ENCODE measurements at regions not wholly inside any gene's neighbourhood (a gene's known extent, or its start where the extent isn't known, plus 50 kb on each side); places are given as distances from the start of the nearest gene placed in this dataset.

DNA sequence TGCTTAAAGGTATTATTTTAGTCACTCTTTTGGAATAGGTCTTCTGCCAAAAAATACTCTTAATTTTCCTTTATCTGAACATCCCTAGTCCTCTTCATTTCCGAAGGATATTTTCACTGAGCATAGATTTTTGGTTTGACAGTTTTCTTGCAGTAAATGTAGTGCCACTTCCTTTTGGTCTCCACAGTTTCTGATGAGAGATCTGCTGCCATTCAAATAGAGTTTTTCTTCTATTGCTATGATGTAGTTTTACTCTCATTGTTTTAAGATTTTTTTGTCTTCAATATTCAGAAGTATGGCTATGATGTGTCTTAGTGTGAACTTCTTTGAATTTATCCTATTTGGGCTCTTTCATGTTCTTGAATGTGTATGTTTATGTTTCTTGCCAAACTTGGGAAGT lies 281.1 kb upstream of the SORL1-AS1 start:
- DNase-seq = no peak

- no peak for DNase-seq
These were observed 275.2 kb upstream of the SORL1-AS1 start for GRCh38 chr11:121727942-121728341.

DNA sequence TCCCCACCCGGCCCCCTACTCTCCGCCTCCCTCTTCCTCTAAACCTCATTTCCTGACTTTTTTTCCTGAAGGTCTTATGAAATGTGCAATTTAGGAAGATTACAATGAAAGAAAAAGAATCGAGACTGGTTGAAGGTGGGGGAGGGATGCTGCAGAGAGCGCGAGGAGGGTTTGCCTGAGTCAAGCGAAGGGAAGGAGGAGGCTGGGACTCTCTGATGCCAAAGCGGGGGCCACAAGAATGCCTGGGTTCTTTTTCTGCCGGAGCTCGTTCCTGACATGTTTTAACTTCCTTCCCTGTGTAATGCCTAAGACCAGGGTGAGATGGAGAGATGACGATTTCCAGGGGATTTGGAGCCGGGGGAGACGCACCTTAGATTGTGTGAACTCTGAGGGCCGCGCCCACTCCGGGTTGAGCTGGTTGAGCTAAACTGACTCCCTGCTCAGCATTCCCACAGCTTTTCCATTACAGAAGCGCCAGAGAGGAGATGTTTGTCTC lies 270.5 kb upstream of the SORL1-AS1 start:
- DNase-seq = peak; percentile 71

DNA sequence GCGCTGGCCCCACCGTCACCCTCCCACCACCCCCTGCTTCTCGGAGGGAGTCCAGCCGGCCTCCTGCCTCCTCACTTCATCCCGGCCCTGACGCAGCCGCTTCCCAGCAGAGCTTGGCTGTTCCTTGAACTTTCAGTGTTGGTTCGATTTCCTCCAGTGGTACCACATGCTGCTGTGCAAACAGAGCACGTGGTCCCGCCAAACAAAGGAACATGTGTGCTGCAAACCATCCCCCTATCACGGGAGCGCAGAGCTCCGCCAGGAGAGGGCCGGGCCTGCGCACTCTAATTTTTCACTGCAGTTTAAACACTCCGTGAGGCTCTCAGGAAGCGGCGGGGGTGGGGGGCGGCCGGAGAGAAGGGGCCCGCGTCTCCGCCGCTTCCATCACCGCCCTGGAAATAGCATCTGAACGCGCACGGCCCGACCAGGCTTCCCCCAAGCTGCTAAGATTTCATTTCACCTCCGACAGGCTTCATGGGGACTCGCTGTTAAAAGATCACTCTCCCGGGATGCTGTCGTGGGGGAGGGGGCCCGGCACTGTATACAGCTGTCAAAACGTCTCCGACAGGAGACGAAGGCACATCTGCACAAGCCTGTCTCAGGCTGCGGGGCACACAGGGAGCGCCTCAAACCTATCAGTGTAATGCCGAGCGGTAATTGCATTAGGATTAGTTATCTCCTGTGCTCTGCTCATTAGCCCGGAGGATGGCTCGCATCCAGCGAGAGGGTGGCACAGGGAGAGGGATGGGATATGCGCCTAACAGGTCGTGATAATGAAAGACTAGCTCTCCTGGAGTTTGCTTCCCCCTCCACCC lies 269.9 kb upstream of the SORL1-AS1 start:
- DNase-seq = peak; percentile 90

DNA sequence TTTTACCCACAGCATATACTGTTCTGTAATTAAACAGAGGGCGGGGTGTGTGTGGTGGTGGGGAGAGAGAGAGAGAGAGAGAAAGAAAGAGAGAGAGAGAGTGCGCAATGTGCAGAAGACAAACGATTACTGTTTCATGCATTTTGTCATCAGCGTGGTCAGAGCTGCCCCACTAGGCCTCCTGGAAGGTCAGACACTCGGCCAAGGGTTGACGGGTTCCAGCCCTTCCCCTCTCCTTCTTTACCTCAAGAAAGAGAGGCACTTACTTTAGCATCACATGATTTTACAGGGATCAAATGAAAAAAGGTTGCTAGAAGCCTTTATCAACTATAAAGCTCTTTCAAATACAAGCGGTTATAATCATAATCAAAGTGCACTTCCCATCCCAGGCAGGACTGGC lies 269.2 kb upstream of the SORL1-AS1 start:
- no peak for DNase-seq

DNA sequence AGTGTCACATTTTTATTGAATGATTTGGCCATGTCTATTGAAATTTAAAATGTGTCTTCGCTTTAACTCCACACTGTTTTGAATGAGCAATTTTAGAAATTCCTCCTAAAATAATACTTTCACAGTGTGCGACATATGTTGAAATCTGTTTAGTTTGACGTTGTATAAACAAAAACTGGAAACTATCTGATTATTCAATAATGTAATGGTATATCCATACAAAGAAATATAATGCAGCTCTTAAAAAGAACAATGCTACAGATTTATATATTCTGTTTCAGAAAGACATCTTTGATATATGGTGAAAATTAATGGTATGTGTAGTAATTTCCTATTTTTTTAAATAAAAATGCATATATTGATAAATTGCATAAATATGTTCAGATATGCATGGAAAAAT lies 268.7 kb upstream of the SORL1-AS1 start:
- no peak for DNase-seq

- DNase-seq = no peak
These were observed 264.5 kb upstream of the SORL1-AS1 start for GRCh38 chr11:121717296-121717695.

DNA sequence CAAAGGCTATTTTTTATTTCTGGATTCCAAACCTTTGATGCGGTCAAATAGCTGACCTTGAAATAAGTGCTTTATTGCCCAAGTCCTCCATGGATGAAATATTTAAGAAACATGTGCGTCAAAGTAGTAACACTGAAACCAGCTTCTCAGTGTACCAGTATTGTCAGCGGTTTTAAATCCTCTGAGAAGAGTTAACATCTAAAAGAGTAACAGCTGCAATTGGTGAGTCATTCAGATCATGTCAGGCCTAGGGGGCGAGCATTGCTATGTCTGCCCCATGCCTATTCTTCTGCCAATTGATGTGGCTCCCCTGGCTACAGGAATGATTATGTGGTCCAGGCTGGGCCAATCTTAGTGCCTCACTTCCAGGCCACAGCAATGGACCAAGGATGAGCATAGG lies 263.3 kb upstream of the SORL1-AS1 start:
- no peak for DNase-seq

GRCh38 chr11:121715405-121715804 lies 262.6 kb upstream of the SORL1-AS1 start:
- DNase-seq = no peak

- DNase-seq = no peak
These were observed 261.6 kb upstream of the SORL1-AS1 start for GRCh38 chr11:121714351-121714750.

GRCh38 chr11:121711939-121712338 lies 259.2 kb upstream of the SORL1-AS1 start:
- DNase-seq = no peak

DNA sequence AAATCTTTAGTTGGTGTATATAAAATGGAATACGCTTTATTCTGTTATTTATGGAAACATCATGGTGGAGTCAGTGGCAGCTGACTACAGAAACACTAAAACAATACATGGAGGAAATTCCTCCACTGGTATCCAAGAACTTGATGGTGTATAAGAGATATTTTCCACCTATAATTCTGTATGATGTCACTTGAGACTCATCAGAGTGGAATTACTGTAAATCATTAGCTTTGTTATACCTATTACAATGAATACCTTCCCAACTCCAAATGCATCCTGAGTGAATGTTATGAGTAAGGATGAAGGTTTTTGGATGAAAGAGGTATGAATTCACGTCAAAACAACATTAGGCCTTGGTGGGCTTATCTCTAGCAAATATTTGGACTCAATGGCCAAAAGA lies 258.5 kb upstream of the SORL1-AS1 start:
- DNase-seq = no peak

- DNase-seq = no peak
These were observed 254.2 kb upstream of the SORL1-AS1 start for GRCh38 chr11:121706884-121707420.

- DNase-seq = no peak
These were observed 250.4 kb upstream of the SORL1-AS1 start for GRCh38 chr11:121703201-121703600.

GRCh38 chr11:121700968-121701367 lies 248.2 kb upstream of the SORL1-AS1 start:
- DNase-seq = no peak

GRCh38 chr11:121699801-121700200 lies 247.0 kb upstream of the SORL1-AS1 start:
- DNase-seq = no peak

- no peak for DNase-seq
These were observed 244.3 kb upstream of the SORL1-AS1 start for GRCh38 chr11:121696931-121697670.

- peak; percentile 30 for DNase-seq
These were observed 243.6 kb upstream of the SORL1-AS1 start for GRCh38 chr11:121696177-121696871.

- DNase-seq = no peak
These were observed 239.5 kb upstream of the SORL1-AS1 start for GRCh38 chr11:121692236-121692635.

DNA sequence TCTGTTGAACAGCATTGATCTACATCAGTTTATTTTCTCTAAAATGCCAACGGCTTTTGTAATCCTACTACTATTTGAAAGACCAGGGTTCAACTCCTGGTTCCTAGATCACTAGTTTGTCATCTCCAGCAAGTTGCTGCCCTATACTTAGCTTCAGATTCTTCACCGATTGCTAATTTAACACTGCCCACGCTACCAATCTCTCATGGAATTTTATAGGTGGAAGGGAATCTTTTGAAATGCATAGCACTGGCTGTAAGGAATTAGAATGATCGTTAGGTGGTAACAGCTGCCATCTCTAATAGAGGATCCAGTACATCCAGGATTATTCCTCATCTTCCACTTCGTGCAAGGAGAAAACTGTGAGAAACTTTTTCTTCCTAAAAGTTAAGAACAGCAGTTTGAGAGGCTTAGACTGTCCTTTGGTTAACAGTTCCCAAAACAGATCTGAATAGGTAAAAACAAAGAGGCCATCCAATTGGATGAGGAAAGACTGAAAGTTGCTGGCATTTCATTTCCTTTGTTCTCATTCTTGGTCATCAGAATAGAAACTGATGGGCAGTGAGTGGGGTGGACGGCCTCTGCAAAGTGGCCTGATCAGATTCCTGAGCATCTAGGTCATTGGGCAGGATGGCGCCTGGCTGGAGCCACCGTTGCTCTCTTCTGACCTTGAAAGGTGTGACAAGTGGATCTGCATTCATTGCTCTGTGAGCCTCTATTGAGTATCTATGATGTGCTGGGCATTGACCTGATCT lies 236.3 kb upstream of the SORL1-AS1 start:
- DNase-seq = no peak

- DNase-seq = peak; percentile 54
These were observed 235.3 kb upstream of the SORL1-AS1 start for GRCh38 chr11:121688055-121688491.

GRCh38 chr11:121683791-121684190 lies 231.0 kb upstream of the SORL1-AS1 start:
- DNase-seq = no peak

All from right kidney (tissue), 1 donor.